Muscle of leg (tissue), 3 donors: ENCODE measurements at regions not wholly inside any gene's neighbourhood (a gene's known extent, or its start where the extent isn't known, plus 50 kb on each side); places are given as distances from the start of the nearest gene placed in this dataset.

Source experiments
- DNase-seq: peaks from one replicate; pipeline ENCODE4 v3.0.0; 2013
- H3K27ac ChIP-seq: one replicate; pipeline ENCODE4 v1.5.1; 2013; ENCODE audit warnings: mild to moderate bottlenecking, low read length, control low read depth
- H3K27me3 ChIP-seq: one replicate; pipeline ENCODE4 v1.6.1; 2013; ENCODE audit warnings: low read length; ENCODE audit not compliant: control insufficient read depth, insufficient read depth
- H3K36me3 ChIP-seq: one replicate; pipeline ENCODE4 v1.6.1; 2013; ENCODE audit warnings: low read length; ENCODE audit not compliant: control insufficient read depth, insufficient read depth
- H3K4me1 ChIP-seq: one replicate; pipeline ENCODE4 v1.6.1; 2013; ENCODE audit warnings: low read length; ENCODE audit not compliant: control insufficient read depth, insufficient read depth
- H3K4me3 ChIP-seq: one replicate; pipeline ENCODE4 v1.5.1; 2013; ENCODE audit warnings: low read length, control low read depth
- H3K9me3 ChIP-seq: replicated peaks from 2 replicates; pipeline ENCODE4 v1.6.1; 2013; ENCODE audit warnings: low read depth, low read length; ENCODE audit not compliant: control insufficient read depth
- WGBS: methylation state at CpG from one replicate; pipeline ENCODE4 v1.1.5; 2013; ENCODE audit warnings: missing lambda C conversion rate; ENCODE audit not compliant: insufficient coverage; 5-methylcytosine and 5-hydroxymethylcytosine counted together

DNA sequence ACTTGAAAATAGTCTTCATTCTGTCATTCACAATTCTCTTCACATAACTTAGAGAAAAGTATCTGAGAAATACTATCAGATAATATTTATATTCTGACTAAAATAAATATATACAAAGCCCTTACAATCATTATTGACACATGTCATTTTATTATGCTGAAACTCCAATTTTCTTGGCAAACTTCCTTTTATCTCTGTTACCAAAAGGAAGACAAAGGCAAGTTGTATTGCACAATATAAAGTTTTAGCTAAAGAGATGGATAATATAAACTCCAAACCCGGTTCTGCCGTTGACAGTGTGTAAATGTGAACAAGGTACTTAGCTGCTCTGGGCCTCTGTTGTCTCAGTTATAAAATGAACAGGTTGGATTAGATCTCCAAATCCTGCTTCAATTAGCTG is 99.0 kb upstream of the MDFIC start:
- DNase-seq = no peak
- H3K27me3 ChIP-seq = no peaks in the 10 kb centered on the region
- no peaks in the 10 kb centered on the region for H3K9me3 ChIP-seq
- no peak overlapping the region for H3K4me3 ChIP-seq
- H3K27ac ChIP-seq = no peak overlapping the region
- no peaks in the 10 kb centered on the region for H3K36me3 ChIP-seq
- WGBS = no CpG with 5 or more reads among the region's 2 CpGs
- H3K4me1 ChIP-seq = peaks cover 5% of the 10 kb centered on the region

DNA sequence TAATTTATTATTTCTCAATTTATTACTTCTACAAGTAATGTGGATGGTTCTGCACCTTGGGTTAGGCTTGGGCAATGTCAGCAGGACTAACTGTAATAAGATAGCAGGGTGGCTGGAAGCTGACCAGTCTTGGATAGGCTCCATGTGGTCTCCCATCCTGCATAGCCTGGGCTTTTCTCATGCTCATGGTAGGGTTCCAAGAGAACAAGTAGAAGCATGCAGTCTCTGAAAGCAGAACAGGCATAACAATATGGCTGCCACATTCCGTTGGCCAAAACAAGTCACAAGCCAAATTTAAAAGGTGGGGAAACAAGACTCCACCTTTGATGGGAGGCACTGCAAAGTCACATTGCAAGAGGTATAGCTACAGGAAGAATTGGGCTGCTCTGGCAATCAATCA is 98.6 kb upstream of the MDFIC start:
- WGBS = no CpG with 5 or more reads among the region's 1 CpG
- DNase-seq = no peak
- Histone ChIP-seq H3K27me3 (no peaks in the 10 kb centered on the region), H3K4me1 (peaks cover 5% of the 10 kb centered on the region), H3K9me3 (no peaks in the 10 kb centered on the region), H3K27ac (no peak overlapping the region), H3K36me3 (no peaks in the 10 kb centered on the region), H3K4me3 (no peak overlapping the region)

DNA sequence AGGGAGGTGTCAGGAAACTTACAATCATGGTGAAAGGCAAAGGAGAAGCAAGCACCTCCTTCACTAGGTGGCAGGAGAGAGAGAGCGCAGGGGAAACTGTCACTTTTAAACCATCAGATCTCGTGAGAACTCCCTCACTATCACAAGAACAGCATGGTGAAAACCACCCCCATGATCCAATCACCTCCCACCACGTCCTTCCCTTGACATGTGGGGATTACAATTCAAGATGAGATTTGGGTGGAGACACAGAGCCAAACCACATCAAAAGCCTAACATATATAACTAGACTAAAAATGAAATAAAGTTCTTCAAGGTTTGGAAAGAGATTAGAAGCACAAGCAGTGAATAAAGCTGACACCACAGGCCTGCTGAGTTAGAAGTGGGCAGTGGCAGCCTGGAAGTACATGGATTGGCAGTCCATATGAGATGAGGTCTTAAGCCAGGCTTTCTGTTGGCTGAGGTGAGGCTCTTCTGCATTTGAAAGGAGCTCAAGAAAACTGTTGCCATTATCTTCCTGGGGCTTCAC is 96.4 kb upstream of the MDFIC start:
- Histone ChIP-seq H3K4me3 (no peak overlapping the region), H3K4me1 (no peaks in the 10 kb centered on the region), H3K27me3 (no peaks in the 10 kb centered on the region), H3K36me3 (no peaks in the 10 kb centered on the region), H3K27ac (no peak overlapping the region), H3K9me3 (no peaks in the 10 kb centered on the region)
- WGBS = no CpG with 5 or more reads among the region's 3 CpGs
- DNase-seq = no peak

DNA sequence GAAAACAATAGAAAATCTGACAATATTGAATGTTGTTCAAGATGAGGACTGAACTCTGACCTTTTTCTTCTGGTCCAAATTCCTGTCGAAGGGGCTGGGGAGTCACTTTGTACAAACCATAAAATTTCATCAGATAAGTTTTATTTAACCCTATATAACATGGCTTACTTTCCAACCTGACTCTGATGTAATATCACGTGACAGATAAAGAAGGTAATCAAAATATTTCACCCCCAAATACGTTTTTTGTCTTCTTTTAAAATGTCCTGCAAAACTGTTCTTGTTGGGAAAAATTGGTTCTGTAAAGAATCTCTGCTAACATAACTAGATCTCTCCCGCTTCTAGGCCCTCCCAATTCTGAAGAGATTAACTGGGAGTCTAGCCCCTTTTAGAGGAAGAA is 90.9 kb upstream of the MDFIC start:
- Histone ChIP-seq H3K4me3 (no peak overlapping the region), H3K9me3 (no peaks in the 10 kb centered on the region), H3K36me3 (no peaks in the 10 kb centered on the region), H3K4me1 (no peaks in the 10 kb centered on the region), H3K27ac (no peak overlapping the region), H3K27me3 (no peaks in the 10 kb centered on the region)
- WGBS = no CpG with 5 or more reads among the region's 4 CpGs
- no peak for DNase-seq

DNA sequence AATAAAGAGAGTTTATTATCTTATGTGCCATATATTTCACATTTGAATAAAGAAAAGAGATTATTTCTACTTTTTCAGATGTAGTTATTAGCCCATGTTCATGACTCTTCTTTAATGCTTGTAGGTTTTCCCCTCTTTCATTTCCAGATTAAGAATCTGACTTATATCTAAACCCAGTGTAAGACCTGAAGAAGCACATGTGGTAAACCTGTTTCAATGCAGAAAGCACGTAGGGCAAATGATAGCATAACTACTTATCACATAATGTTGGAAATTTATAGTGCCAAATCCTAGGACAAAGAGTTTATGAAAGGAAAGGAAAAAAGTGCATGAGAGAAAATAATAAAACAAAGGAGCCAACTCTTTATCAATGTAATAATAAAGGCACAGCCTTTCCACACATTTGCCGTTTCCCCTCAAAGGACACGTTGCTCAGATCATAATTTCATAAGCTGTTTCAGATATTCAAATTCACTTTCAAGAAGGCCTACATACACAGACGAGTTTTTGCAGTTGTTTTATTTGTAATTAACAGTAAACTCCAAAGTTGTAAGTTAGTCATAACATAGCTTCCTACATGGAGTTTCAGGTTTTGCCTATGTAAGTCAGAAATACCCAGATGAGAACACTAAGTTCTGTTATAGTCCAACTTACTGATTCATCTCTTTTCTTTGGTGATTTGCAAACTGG is 88.8 kb upstream of the MDFIC start:
- no CpG with 5 or more reads among the region's 4 CpGs for WGBS

DNA sequence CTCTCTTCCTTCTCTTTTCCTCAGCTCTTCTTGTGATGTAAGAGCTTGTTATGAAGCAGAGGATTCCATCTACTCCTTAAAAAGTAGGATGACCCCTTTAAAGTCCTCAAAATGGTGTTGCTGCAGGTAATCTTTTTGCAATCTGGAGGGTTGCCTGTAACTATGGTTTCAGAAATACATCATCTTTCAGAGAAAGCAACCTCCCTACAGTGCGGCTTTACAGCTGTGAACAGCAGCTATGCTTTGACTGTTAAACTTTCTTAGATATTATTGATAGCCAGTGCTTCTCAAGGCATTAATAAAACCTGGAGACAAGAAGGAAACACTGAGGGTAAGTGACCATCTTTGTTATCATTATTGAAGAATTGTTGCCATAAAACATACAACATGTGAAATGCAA is 86.6 kb upstream of the MDFIC start:
- Histone ChIP-seq H3K27me3 (no peaks in the 10 kb centered on the region), H3K9me3 (no peaks in the 10 kb centered on the region), H3K27ac (no peak overlapping the region), H3K4me1 (no peaks in the 10 kb centered on the region), H3K36me3 (no peaks in the 10 kb centered on the region), H3K4me3 (no peak overlapping the region)
- WGBS = no CpG with 5 or more reads among the region's 1 CpG
- no peak for DNase-seq

More for the DNA sequence above, 88.8 kb upstream of the MDFIC start:
- Histone ChIP-seq H3K27ac (no peak overlapping the region), H3K4me1 (no peaks in the 10 kb centered on the region), H3K36me3 (no peaks in the 10 kb centered on the region), H3K9me3 (no peaks in the 10 kb centered on the region), H3K4me3 (no peak overlapping the region), H3K27me3 (no peaks in the 10 kb centered on the region)
- DNase-seq = no peak

DNA sequence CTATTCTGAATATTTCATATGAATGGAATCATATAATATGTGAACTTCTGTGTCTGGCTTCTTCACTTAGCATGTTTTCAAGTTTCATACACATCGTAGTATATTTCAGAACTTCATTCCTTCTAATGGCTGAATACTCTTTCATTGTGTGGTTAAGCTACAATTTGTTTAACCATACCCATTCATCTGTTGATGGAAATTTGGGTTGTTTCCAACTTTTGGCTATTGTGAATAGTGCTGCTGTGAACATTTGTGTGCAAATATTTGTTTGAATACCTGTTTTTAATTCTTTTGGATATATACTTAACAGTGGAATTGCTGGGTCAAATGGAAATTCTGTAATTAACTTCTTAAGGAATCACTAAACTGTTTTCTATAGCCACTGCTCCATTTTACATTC is 86.0 kb upstream of the MDFIC start:
- no peak for DNase-seq

DNA sequence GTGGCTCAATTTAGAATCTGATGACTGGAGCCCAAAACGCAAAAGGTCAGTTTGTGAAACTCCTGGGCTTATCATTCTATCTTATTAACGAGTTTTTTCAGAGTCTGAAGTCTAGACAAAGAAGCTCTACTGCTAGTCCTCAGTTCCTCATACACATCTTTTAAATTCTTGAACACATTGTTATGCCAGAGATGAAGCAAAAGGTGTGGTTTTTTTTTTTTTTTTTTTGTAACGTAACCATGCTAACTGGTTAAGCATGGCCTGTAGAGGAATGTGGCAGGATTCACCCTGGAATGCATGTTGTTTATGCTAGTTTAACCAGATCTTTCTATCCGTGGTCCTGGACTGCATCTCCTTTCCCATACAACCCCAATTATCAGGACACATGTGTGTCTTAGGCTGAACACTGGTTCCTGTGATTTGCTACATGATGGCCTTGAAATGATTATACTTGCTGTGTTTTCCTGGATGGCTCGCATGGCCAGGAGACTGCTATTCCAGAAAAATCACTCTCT is 79.3 kb upstream of the MDFIC start:
- 80% methylated on average over 1 of the region's 5 CpGs for WGBS
- no peak for DNase-seq
- Histone ChIP-seq H3K27me3 (no peaks in the 10 kb centered on the region), H3K9me3 (no peaks in the 10 kb centered on the region), H3K36me3 (no peaks in the 10 kb centered on the region), H3K27ac (no peak overlapping the region), H3K4me3 (no peak overlapping the region), H3K4me1 (no peaks in the 10 kb centered on the region)

More for the DNA sequence above, 86.0 kb upstream of the MDFIC start:
- Histone ChIP-seq H3K27ac (no peak overlapping the region), H3K4me1 (no peaks in the 10 kb centered on the region), H3K9me3 (no peaks in the 10 kb centered on the region), H3K4me3 (no peak overlapping the region), H3K36me3 (no peaks in the 10 kb centered on the region), H3K27me3 (no peaks in the 10 kb centered on the region)
- WGBS = no CpG with 5 or more reads among the region's 1 CpG

DNA sequence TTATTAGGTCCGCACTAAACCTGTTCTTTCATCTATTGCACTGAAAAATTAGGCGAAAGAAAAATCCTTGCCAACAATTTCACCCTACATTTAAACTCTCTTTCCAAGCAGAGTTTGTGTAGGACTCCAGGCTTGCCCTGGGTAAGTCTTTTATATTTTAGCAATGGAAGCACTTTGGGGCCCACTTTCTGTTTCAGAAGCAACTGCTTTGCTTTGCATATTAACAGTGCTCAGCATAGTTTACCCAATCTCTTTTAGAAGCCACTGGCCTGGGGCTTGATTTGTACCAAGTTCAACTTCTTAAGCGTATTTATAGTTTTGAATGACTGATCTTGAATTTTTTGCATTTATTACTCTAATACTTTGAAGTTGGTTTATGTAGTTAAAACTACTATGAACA is 78.8 kb upstream of the MDFIC start:
- DNase-seq = no peak
- 83% methylated on average over 1 of the region's 3 CpGs for WGBS
- H3K9me3 ChIP-seq = no peaks in the 10 kb centered on the region
- no peaks in the 10 kb centered on the region for H3K27me3 ChIP-seq
- no peaks in the 10 kb centered on the region for H3K4me1 ChIP-seq
- H3K27ac ChIP-seq = no peak overlapping the region
- no peaks in the 10 kb centered on the region for H3K36me3 ChIP-seq
- no peak overlapping the region for H3K4me3 ChIP-seq

DNA sequence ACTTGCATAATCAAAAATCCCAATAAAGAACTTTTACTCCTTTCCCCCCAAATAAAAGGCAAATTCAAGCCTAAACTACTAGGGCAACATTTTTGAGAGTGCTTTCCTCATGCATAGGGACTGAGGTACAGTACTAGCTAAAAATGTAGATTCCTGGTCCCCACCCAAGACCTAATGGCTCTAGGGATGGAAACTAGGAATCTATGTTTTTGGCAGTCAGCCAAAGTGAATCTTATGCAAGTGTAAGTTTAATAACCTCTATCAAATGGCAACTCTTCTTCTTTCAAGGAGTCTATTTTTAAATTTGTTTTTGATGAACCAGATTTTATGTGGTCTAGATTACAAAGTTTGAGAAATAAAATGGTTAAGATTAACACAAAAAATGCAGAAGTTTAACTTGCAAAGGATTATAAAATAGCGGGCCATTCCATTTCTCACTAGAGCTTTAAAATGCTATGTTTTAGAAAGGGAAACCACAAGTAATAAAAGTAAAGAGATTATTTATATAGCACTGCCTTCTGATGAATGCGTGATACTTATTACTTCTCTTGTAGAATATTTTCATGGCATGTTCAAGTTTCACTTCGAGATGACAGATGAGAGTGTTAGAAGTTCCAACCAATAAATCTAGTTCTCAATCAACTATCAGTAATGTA is 70.4 kb upstream of the MDFIC start:
- Histone ChIP-seq H3K27me3 (no peaks in the 10 kb centered on the region), H3K4me1 (no peaks in the 10 kb centered on the region), H3K9me3 (no peaks in the 10 kb centered on the region), H3K27ac (no peak overlapping the region), H3K4me3 (no peak overlapping the region), H3K36me3 (no peaks in the 10 kb centered on the region)
- peak; percentile 61 for DNase-seq
- no CpG with 5 or more reads among the region's 3 CpGs for WGBS
